GM10248 (cell line): ENCODE measurements at regions not wholly inside any gene's neighbourhood (a gene's known extent, or its start where the extent isn't known, plus 50 kb on each side); places are given as distances from the start of the nearest gene placed in this dataset.

Experiments used
- CTCF ChIA-PET: fragments of 300-600 bp; sonication (Branson Sonifier 250); formaldehyde crosslinking; extraction: SDS; loops from one replicate; lab custom pipeline; 2021; ENCODE audit warnings: antibody characterized with exemption; lab: Yijun Ruan, JAX
- POLR2A ChIA-PET: fragments of 350-650 bp; sonication (Branson Sonifier 250); formaldehyde crosslinking; extraction: SDS; loops from one replicate; lab custom pipeline; 2020; ENCODE audit warnings: antibody characterized with exemption; lab: Yijun Ruan, JAX
- DNase-seq: peaks from one replicate; pipeline ENCODE4 v3.0.0; 2012; ENCODE audit errors: extremely low spot score
- CTCF ChIP-seq: IDR thresholded peaks from 2 replicates; pipeline ENCODE4 v1.5.1; 2012; ENCODE audit warnings: mild to moderate bottlenecking, low read depth; ENCODE audit errors: extremely low read depth, missing control alignments, control extremely low read depth

GRCh38 chr12:31867292-31867691 is 91.9 kb upstream of the RESF1 start:
- POLR2A ChIA-PET: no interaction called here
- CTCF ChIA-PET: interaction anchor here (0.9 to 1.0 kb wide), 2 partner anchors 11 to 193 kb away, joined by 3 read pairs; no protein-coding TSS in a partner anchor
- TF ChIP-seq CTCF: no peak

GRCh38 chr12:31866523-31866922 is 92.7 kb upstream of the RESF1 start:
- TF ChIP-seq CTCF: no peak
- POLR2A ChIA-PET: interaction anchor here (0.6 kb wide), 1 partner anchor 103 kb away, joined by 3 read pairs; no protein-coding TSS in a partner anchor
- no peak for DNase-seq
- CTCF ChIA-PET: interaction anchor here (1.0 to 1.2 kb wide), 2 partner anchors 14 to 17 kb away, joined by 3 to 4 read pairs; no protein-coding TSS in a partner anchor

More at GRCh38 chr12:31867292-31867691, 91.9 kb upstream of the RESF1 start:
- no peak for DNase-seq

GRCh38 chr12:31865023-31865422 is 94.2 kb upstream of the RESF1 start:
- no peak for TF ChIP-seq CTCF
- ChIA-PET POLR2A (no interaction called here), CTCF (no interaction called here)
- no peak for DNase-seq

GRCh38 chr12:31861360-31861759 is 97.9 kb upstream of the RESF1 start:
- DNase-seq: no peak
- POLR2A ChIA-PET: no interaction called here

GRCh38 chr12:31860401-31860800 is 98.8 kb upstream of the RESF1 start:
- ChIA-PET POLR2A (no interaction called here), CTCF (no interaction called here)
- no peak for DNase-seq
- no peak for TF ChIP-seq CTCF

More at GRCh38 chr12:31861360-31861759, 97.9 kb upstream of the RESF1 start:
- CTCF ChIA-PET: no interaction called here
- TF ChIP-seq CTCF: no peak

- ChIA-PET CTCF (interaction anchor here (1.0 kb wide), 1 partner anchor 22 kb away, joined by 3 read pairs; no protein-coding TSS in a partner anchor), POLR2A (no interaction called here)
- TF ChIP-seq CTCF: no peak
- peak; percentile 26 for DNase-seq
These were observed 99.8 kb upstream of the RESF1 start for GRCh38 chr12:31859232-31859977.
